ENCODE measurements at regions not wholly inside any gene's neighbourhood (a gene's known extent, or its start where the extent isn't known, plus 50 kb on each side); places are given as distances from the start of the nearest gene placed in this dataset.

DNA sequence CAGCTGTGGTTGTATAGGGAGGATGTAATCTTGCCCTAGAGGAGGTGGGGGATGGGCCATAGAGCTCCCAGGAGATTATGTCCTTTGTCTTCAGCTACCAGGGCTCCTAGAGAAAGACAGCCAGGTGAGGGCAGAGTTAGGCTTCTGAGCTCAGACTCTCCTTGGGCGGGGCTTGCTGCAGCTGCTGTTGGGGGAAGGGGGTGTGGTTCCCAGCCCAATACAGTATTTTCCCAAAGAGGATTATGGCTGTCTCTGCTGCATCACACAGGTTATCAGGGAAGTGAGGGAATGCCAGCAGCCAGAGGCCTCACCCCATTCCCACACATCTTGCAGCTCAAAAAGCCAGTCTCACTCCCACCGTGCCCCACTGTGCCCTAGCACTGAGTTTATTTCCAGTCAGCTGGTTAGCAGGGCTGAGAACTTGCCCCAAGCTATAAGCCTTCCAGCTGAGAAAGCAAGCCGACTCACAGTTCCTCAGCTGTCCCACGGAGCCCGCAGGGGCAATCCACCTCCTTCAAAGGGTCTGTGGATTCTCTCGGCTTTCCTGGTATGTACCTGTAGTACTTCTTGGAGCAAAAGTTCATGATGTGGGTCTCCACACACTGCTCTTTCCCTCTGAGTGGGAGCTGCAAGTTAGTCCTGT is 217.3 kb upstream of the CPNE8 start:
- Histone ChIP-seq H3K79me1 (ENCODE audit: low read length) (peaks cover 12% of the 10 kb centered on the region), H3K4ac (ENCODE audit: low read depth, low read length) (peak overlapping the region; percentile 28), H3K14ac (ENCODE audit: low read length) (peak overlapping the region; percentile 51), H3K18ac (ENCODE audit: low read length) (peak overlapping the region; percentile 51), H4K12ac (ENCODE audit: low read depth, low read length) (no peak overlapping the region), H3K9ac (ENCODE audit: low read length) (no peak overlapping the region), H3K27me3 (ENCODE audit: insufficient read depth, low read length) (no peaks in the 10 kb centered on the region), H3K36me3 (ENCODE audit: control insufficient read depth in 1 of 2, insufficient read depth in 2 of 2, low read length in 2 of 2) (no peaks in the 10 kb centered on the region), H2BK5ac (ENCODE audit: low read depth, low read length, poor library complexity) (peak overlapping the region; percentile 85), H3K4me2 (ENCODE audit: low read length) (peak overlapping the region; percentile 37), H3K79me2 (ENCODE audit: control insufficient read depth, insufficient read depth, low read length, poor library complexity) (no peaks in the 10 kb centered on the region), H2AFZ (ENCODE audit: insufficient read depth, low read length, poor library complexity) (peak overlapping the region; percentile 23), H2BK12ac (ENCODE audit: low read length) (peak overlapping the region; percentile 71), H4K91ac (ENCODE audit: low read depth, low read length) (no peak overlapping the region), H4K8ac (ENCODE audit: low read depth, low read length) (peak overlapping the region; percentile 75), H3K23ac (ENCODE audit: low read length) (no peak overlapping the region), H3K4me3 (ENCODE audit: low read depth, low read length) (no peak overlapping the region), H3K4me1 (ENCODE audit: control insufficient read depth in 1 of 2, insufficient read depth in 2 of 2, low read length in 2 of 2) (peaks cover 14 to 24% of the 10 kb centered on the region in 2 experiments), H3K27ac (ENCODE audit: low read depth, low read length) (peak overlapping the region; percentile 69), H3K9me3 (ENCODE audit: insufficient read depth, low read depth, low read length) (no peaks in the 10 kb centered on the region), H2BK120ac (ENCODE audit: insufficient read depth, low read length, poor library complexity) (peak overlapping the region; percentile 55), H2AK5ac (ENCODE audit: low read length) (no peak overlapping the region)
- DNase-seq, result peak; percentile 95 to 97
- no CpG with 5 or more reads among the region's 6 CpGs for WGBS (ENCODE audit: extremely low coverage, insufficient coverage, insufficient read length)

DNA sequence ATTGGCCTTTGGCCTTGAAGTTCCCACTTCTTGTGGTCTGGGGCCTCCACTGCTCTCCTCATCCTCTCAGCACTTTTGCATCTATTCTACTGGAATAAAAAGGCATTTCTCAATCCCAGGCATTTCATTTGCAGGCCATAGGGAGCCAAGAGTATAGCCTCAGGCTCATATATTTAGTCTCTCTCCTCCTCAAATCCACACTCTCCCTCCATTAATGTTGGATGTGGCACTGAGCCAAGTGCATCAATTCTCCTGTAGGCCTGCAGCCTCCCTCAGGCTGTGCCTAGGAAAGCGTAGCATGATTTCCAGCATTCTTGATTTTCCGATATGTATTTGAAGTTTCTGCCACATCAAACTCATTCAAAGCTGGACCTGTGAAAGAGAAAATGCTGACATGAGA is 211.5 kb upstream of the CPNE8 start:
- Histone ChIP-seq H3K4me1 (ENCODE audit: control insufficient read depth in 1 of 2, insufficient read depth in 2 of 2, low read length in 2 of 2) (no peaks in the 10 kb centered on the region), H3K18ac (ENCODE audit: low read length) (no peak overlapping the region), H3K9ac (ENCODE audit: low read length) (no peak overlapping the region), H3K4me3 (ENCODE audit: low read depth, low read length) (no peak overlapping the region), H3K23ac (ENCODE audit: low read length) (no peak overlapping the region), H2BK120ac (ENCODE audit: insufficient read depth, low read length, poor library complexity) (no peak overlapping the region), H3K4ac (ENCODE audit: low read depth, low read length) (no peak overlapping the region), H4K91ac (ENCODE audit: low read depth, low read length) (no peak overlapping the region), H3K14ac (ENCODE audit: low read length) (no peak overlapping the region), H2BK12ac (ENCODE audit: low read length) (no peak overlapping the region), H2AFZ (ENCODE audit: insufficient read depth, low read length, poor library complexity) (no peak overlapping the region), H3K36me3 (ENCODE audit: control insufficient read depth in 1 of 2, insufficient read depth in 2 of 2, low read length in 2 of 2) (no peaks in the 10 kb centered on the region), H3K27ac (ENCODE audit: low read depth, low read length) (no peak overlapping the region), H2AK5ac (ENCODE audit: low read length) (no peak overlapping the region), H4K12ac (ENCODE audit: low read depth, low read length) (no peak overlapping the region), H3K79me1 (ENCODE audit: low read length) (no peaks in the 10 kb centered on the region), H3K79me2 (ENCODE audit: control insufficient read depth, insufficient read depth, low read length, poor library complexity) (no peaks in the 10 kb centered on the region), H3K4me2 (ENCODE audit: low read length) (no peak overlapping the region), H3K9me3 (ENCODE audit: insufficient read depth, low read depth, low read length) (no peaks in the 10 kb centered on the region), H4K8ac (ENCODE audit: low read depth, low read length) (no peak overlapping the region), H2BK5ac (ENCODE audit: low read depth, low read length, poor library complexity) (no peak overlapping the region), H3K27me3 (ENCODE audit: insufficient read depth, low read length) (no peaks in the 10 kb centered on the region)
- DNase-seq, result no peak
- WGBS (ENCODE audit: extremely low coverage, insufficient coverage, insufficient read length), result no CpG with 5 or more reads among the region's 2 CpGs

DNA sequence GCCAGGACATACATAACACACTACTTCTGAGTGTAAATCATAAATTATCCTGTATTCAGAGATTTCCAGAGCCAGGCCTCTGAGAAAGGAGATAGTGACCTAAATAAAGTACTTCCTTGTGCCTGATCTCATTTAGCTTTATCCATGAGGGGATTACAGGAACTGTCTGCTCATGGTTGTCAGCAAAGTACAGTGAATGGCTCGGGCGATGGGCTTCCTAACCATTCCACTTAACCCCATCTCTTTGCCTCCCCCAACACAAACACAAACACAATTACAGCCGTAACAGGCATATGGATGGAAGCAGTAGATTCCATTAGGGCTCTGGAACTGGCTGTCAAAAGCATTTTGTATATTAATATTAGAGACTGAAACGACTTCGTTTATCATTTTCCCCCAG is 206.7 kb upstream of the CPNE8 start:
- no peak overlapping the region for H4K91ac ChIP-seq (ENCODE audit: low read depth, low read length)
- H2BK12ac ChIP-seq (ENCODE audit: low read length), result no peak overlapping the region
- H2BK5ac ChIP-seq (ENCODE audit: low read depth, low read length, poor library complexity), result no peak overlapping the region
- no peak overlapping the region for H3K18ac ChIP-seq (ENCODE audit: low read length)
- no peaks in the 10 kb centered on the region for H3K79me2 ChIP-seq (ENCODE audit: control insufficient read depth, insufficient read depth, low read length, poor library complexity)
- no peaks in the 10 kb centered on the region for H3K36me3 ChIP-seq (ENCODE audit: control insufficient read depth in 1 of 2, insufficient read depth in 2 of 2, low read length in 2 of 2)
- no peak for DNase-seq
- H2AFZ ChIP-seq (ENCODE audit: insufficient read depth, low read length, poor library complexity), result no peak overlapping the region
- no peaks in the 10 kb centered on the region for H3K27me3 ChIP-seq (ENCODE audit: insufficient read depth, low read length)
- no peak overlapping the region for H2BK120ac ChIP-seq (ENCODE audit: insufficient read depth, low read length, poor library complexity)
- no peak overlapping the region for H3K4ac ChIP-seq (ENCODE audit: low read depth, low read length)
- H3K14ac ChIP-seq (ENCODE audit: low read length), result no peak overlapping the region
- H2AK5ac ChIP-seq (ENCODE audit: low read length), result no peak overlapping the region
- no peak overlapping the region for H3K9ac ChIP-seq (ENCODE audit: low read length)
- H4K8ac ChIP-seq (ENCODE audit: low read depth, low read length), result no peak overlapping the region
- no peaks in the 10 kb centered on the region for H3K79me1 ChIP-seq (ENCODE audit: low read length)
- no peak overlapping the region for H3K27ac ChIP-seq (ENCODE audit: low read depth, low read length)
- no peak overlapping the region for H3K23ac ChIP-seq (ENCODE audit: low read length)
- no peak overlapping the region for H3K4me2 ChIP-seq (ENCODE audit: low read length)
- no peak overlapping the region for H4K12ac ChIP-seq (ENCODE audit: low read depth, low read length)
- H3K9me3 ChIP-seq (ENCODE audit: insufficient read depth, low read depth, low read length), result no peaks in the 10 kb centered on the region
- H3K4me3 ChIP-seq (ENCODE audit: low read depth, low read length), result no peak overlapping the region
- no CpG with 5 or more reads among the region's 5 CpGs for WGBS (ENCODE audit: extremely low coverage, insufficient coverage, insufficient read length)
- no peaks in the 10 kb centered on the region for H3K4me1 ChIP-seq (ENCODE audit: control insufficient read depth in 1 of 2, insufficient read depth in 2 of 2, low read length in 2 of 2)

DNA sequence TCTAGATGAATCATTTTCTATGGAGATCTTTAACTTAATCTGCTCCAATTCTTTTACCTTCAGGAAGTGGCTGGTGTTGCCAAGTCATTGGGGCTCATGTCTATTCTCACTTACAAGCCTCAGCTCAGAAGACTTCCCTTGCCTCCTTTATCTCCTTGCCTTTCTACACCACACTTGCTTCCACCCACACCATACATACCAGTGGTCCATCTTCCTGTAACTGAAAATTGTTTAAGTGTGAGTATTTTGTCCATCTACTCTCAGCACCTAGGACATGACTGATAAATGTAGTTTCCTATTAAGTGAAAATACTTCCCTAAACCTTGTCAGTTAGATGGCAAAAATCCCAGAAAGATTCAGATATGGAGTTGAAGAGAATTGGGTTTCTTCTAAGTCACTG is 199.7 kb upstream of the CPNE8 start:
- no peaks in the 10 kb centered on the region for H3K79me2 ChIP-seq (ENCODE audit: control insufficient read depth, insufficient read depth, low read length, poor library complexity)
- no peak overlapping the region for H4K91ac ChIP-seq (ENCODE audit: low read depth, low read length)
- H3K79me1 ChIP-seq (ENCODE audit: low read length), result no peaks in the 10 kb centered on the region
- no peak overlapping the region for H2BK5ac ChIP-seq (ENCODE audit: low read depth, low read length, poor library complexity)
- no peak overlapping the region for H2BK120ac ChIP-seq (ENCODE audit: insufficient read depth, low read length, poor library complexity)
- H3K4ac ChIP-seq (ENCODE audit: low read depth, low read length), result no peak overlapping the region
- H3K23ac ChIP-seq (ENCODE audit: low read length), result no peak overlapping the region
- no peak for DNase-seq
- H3K27ac ChIP-seq (ENCODE audit: low read depth, low read length), result no peak overlapping the region
- H3K4me3 ChIP-seq (ENCODE audit: low read depth, low read length), result no peak overlapping the region
- no peaks in the 10 kb centered on the region for H3K36me3 ChIP-seq (ENCODE audit: control insufficient read depth in 1 of 2, insufficient read depth in 2 of 2, low read length in 2 of 2)
- H4K8ac ChIP-seq (ENCODE audit: low read depth, low read length), result no peak overlapping the region
- H3K18ac ChIP-seq (ENCODE audit: low read length), result no peak overlapping the region
- no peak overlapping the region for H4K12ac ChIP-seq (ENCODE audit: low read depth, low read length)
- H3K27me3 ChIP-seq (ENCODE audit: insufficient read depth, low read length), result no peaks in the 10 kb centered on the region
- no peak overlapping the region for H3K14ac ChIP-seq (ENCODE audit: low read length)
- no peak overlapping the region for H2AFZ ChIP-seq (ENCODE audit: insufficient read depth, low read length, poor library complexity)
- H2AK5ac ChIP-seq (ENCODE audit: low read length), result no peak overlapping the region
- no peaks in the 10 kb centered on the region for H3K9me3 ChIP-seq (ENCODE audit: insufficient read depth, low read depth, low read length)
- H2BK12ac ChIP-seq (ENCODE audit: low read length), result no peak overlapping the region
- no peak overlapping the region for H3K4me2 ChIP-seq (ENCODE audit: low read length)
- no peaks in the 10 kb centered on the region for H3K4me1 ChIP-seq (ENCODE audit: control insufficient read depth in 1 of 2, insufficient read depth in 2 of 2, low read length in 2 of 2)
- H3K9ac ChIP-seq (ENCODE audit: low read length), result no peak overlapping the region
